WTC11 (cell line): ENCODE measurements at regions not wholly inside any gene's neighbourhood (a gene's known extent, or its start where the extent isn't known, plus 50 kb on each side); places are given as distances from the start of the nearest gene placed in this dataset.

Source experiments
- ATAC-seq: fragments of 200-7000 bp; cut with Tn5 transposase; 2 replicates; pipeline ENCODE4 v1.10.0; 2021; ENCODE audit warnings: mild to moderate bottlenecking, moderate library complexity
- CTCF ChIA-PET: fragments of 300-600 bp; sonication (Branson Sonifier 250); formaldehyde crosslinking; loops from one replicate; lab custom pipeline; 2021; ENCODE audit warnings: antibody characterized with exemption; lab: Charles Lee
- POLR2A ChIA-PET: fragments of 350-600 bp; sonication (Branson Sonifier 250); formaldehyde crosslinking; loops from one replicate; lab custom pipeline; 2021; ENCODE audit warnings: antibody characterized with exemption; lab: Charles Lee
- DNase-seq: peaks from one replicate; pipeline ENCODE4 v3.0.0; 2021; ENCODE audit warnings: low spot score
- H3K27ac Mint-ChIP-seq: 2 replicates; pipeline ENCODE4 v1.8.0; 2021; ENCODE audit warnings: mixed read lengths
- H3K27me3 Mint-ChIP-seq: 2 replicates; pipeline ENCODE4 v1.8.0; 2021; ENCODE audit warnings: low read depth, mild to moderate bottlenecking, moderate library complexity, mixed read lengths
- H3K36me3 Mint-ChIP-seq: 2 replicates; pipeline ENCODE4 v1.8.0; 2021; ENCODE audit warnings: mixed read lengths
- H3K4me1 Mint-ChIP-seq: 2 replicates; pipeline ENCODE4 v1.8.0; 2022; ENCODE audit warnings: mixed read lengths
- H3K4me3 Mint-ChIP-seq: 2 replicates; pipeline ENCODE4 v1.8.0; 2021; ENCODE audit warnings: mild to moderate bottlenecking, moderate library complexity, mixed read lengths
- H3K9me3 Mint-ChIP-seq: 2 replicates; pipeline ENCODE4 v1.8.0; 2021; ENCODE audit warnings: mixed read lengths
- CREB1 ChIP-seq: sonication (generic); formaldehyde crosslinking; IDR thresholded peaks from 2 replicates; pipeline ENCODE4 v1.8.0; 2023; ENCODE audit warnings: mild to moderate bottlenecking, missing genetic modification reagents
- HMGA2 ChIP-seq: fragments of 250-450 bp; sonication (Bioruptor Pico); IDR thresholded peaks from 2 replicates; pipeline ENCODE4 v1.4.0; 2021; ENCODE audit warnings: mild to moderate bottlenecking, moderate library complexity
- JAZF1 ChIP-seq: fragments of 250-450 bp; sonication (Bioruptor Pico); IDR thresholded peaks from 2 replicates; pipeline ENCODE4 v1.9.0; 2021; ENCODE audit warnings: moderate library complexity, mild to moderate bottlenecking, inconsistent platforms
- NFATC4 ChIP-seq: fragments of 250-450 bp; sonication (Bioruptor Pico); IDR thresholded peaks from 2 replicates; pipeline ENCODE4 v1.9.0; 2021; ENCODE audit warnings: mild to moderate bottlenecking
- NR2C2 ChIP-seq: sonication (generic); formaldehyde crosslinking; IDR thresholded peaks from 2 replicates; pipeline ENCODE4 v1.8.0; 2022; ENCODE audit warnings: mild to moderate bottlenecking, missing genetic modification reagents
- RORB ChIP-seq: fragments of 250-450 bp; sonication (Bioruptor Pico); IDR thresholded peaks from 2 replicates; pipeline ENCODE4 v1.9.0; 2021; ENCODE audit warnings: mild to moderate bottlenecking
- TEAD1 ChIP-seq: sonication (generic); formaldehyde crosslinking; IDR thresholded peaks from 2 replicates; pipeline ENCODE4 v1.8.0; 2022; ENCODE audit warnings: mild to moderate bottlenecking, missing genetic modification reagents
- ZNF416 ChIP-seq: fragments of 250-450 bp; sonication (Bioruptor Pico); IDR thresholded peaks from 2 replicates; pipeline ENCODE4 v1.9.0; 2021; ENCODE audit warnings: mild to moderate bottlenecking, inconsistent platforms
- ZSCAN18 ChIP-seq: fragments of 250-450 bp; sonication (Bioruptor Pico); IDR thresholded peaks from 2 replicates; pipeline ENCODE4 v2.1.2; 2022; ENCODE audit warnings: mild to moderate bottlenecking, moderate library complexity
- TF ChIP-seq, protein P1 (sequence below): sonication (generic); formaldehyde crosslinking; IDR thresholded peaks from 2 replicates; pipeline ENCODE4 v1.8.0; 2022; ENCODE audit warnings: mild to moderate bottlenecking, missing genetic modification reagents
- TF ChIP-seq, protein P2 (sequence below): sonication (generic); formaldehyde crosslinking; IDR thresholded peaks from 2 replicates; pipeline ENCODE4 v1.8.1; 2023; ENCODE audit warnings: mild to moderate bottlenecking, missing genetic modification reagents, moderate library complexity
- TF ChIP-seq, protein P3 (sequence below): sonication (generic); formaldehyde crosslinking; IDR thresholded peaks from 2 replicates; pipeline ENCODE4 v1.8.0; 2023; ENCODE audit warnings: mild to moderate bottlenecking, missing genetic modification reagents
- TF ChIP-seq, protein P4 (sequence below): sonication (generic); formaldehyde crosslinking; IDR thresholded peaks from 2 replicates; pipeline ENCODE4 v1.8.0; 2023; ENCODE audit warnings: missing genetic modification reagents, mild to moderate bottlenecking, borderline replicate concordance
- TF ChIP-seq, protein P5 (sequence below): sonication (generic); formaldehyde crosslinking; IDR thresholded peaks from 2 replicates; pipeline ENCODE4 v1.8.1; 2023; ENCODE audit warnings: mild to moderate bottlenecking, moderate library complexity, missing genetic modification reagents
- TF ChIP-seq, protein P6 (sequence below): sonication (generic); formaldehyde crosslinking; IDR thresholded peaks from 2 replicates; pipeline ENCODE4 v1.8.1; 2022; ENCODE audit warnings: missing genetic modification reagents, borderline replicate concordance
- TF ChIP-seq, protein P7 (sequence below): sonication (generic); formaldehyde crosslinking; IDR thresholded peaks from 2 replicates; pipeline ENCODE4 v1.8.1; 2023; ENCODE audit warnings: mild to moderate bottlenecking, missing genetic modification reagents

- H3K27me3 Mint-ChIP-seq: no peaks in the 10 kb centered on the region
Measured at GRCh38 chr6:113529196-113529595, 327.9 kb upstream of the MARCKS start.

DNA sequence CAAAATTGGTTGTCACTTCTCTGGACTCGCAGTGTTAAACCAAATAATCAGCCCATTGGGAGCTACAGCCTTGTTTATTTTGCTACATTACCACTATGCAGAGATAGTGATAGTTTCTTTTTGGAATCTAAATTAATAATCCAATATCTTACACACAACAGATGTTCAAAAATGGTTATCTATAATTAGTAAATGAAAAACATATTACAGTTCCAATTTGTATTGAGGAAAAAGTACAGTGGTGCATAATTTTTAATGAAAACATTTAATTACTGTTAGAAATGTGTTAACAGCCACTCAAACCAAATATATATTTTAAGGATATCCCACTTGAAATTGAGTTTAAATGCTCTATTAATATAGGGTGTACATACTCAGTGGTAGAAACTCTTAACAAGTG, 327.3 kb upstream of the MARCKS start:
- H3K4me3 Mint-ChIP-seq: no peak overlapping the region
- CTCF ChIA-PET: no interaction called here
- TF ChIP-seq ZSCAN18 (CRISPR knock-in tag) (no peak), JAZF1 (CRISPR knock-in tag) (no peak), NFATC4 (CRISPR knock-in tag) (no peak)
- TF ChIP-seq, protein P1, sequence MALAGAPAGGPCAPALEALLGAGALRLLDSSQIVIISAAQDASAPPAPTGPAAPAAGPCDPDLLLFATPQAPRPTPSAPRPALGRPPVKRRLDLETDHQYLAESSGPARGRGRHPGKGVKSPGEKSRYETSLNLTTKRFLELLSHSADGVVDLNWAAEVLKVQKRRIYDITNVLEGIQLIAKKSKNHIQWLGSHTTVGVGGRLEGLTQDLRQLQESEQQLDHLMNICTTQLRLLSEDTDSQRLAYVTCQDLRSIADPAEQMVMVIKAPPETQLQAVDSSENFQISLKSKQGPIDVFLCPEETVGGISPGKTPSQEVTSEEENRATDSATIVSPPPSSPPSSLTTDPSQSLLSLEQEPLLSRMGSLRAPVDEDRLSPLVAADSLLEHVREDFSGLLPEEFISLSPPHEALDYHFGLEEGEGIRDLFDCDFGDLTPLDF (CRISPR knock-in tag): no peak
- TF ChIP-seq, protein P2, sequence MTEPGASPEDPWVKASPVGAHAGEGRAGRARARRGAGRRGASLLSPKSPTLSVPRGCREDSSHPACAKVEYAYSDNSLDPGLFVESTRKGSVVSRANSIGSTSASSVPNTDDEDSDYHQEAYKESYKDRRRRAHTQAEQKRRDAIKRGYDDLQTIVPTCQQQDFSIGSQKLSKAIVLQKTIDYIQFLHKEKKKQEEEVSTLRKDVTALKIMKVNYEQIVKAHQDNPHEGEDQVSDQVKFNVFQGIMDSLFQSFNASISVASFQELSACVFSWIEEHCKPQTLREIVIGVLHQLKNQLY (CRISPR knock-in tag): no peak
- TF ChIP-seq, protein P3, sequence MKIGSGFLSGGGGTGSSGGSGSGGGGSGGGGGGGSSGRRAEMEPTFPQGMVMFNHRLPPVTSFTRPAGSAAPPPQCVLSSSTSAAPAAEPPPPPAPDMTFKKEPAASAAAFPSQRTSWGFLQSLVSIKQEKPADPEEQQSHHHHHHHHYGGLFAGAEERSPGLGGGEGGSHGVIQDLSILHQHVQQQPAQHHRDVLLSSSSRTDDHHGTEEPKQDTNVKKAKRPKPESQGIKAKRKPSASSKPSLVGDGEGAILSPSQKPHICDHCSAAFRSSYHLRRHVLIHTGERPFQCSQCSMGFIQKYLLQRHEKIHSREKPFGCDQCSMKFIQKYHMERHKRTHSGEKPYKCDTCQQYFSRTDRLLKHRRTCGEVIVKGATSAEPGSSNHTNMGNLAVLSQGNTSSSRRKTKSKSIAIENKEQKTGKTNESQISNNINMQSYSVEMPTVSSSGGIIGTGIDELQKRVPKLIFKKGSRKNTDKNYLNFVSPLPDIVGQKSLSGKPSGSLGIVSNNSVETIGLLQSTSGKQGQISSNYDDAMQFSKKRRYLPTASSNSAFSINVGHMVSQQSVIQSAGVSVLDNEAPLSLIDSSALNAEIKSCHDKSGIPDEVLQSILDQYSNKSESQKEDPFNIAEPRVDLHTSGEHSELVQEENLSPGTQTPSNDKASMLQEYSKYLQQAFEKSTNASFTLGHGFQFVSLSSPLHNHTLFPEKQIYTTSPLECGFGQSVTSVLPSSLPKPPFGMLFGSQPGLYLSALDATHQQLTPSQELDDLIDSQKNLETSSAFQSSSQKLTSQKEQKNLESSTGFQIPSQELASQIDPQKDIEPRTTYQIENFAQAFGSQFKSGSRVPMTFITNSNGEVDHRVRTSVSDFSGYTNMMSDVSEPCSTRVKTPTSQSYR (CRISPR knock-in tag): no peak

More at GRCh38 chr6:113529196-113529595, 327.9 kb upstream of the MARCKS start:
- DNase-seq (no peak), ATAC-seq (no peak)
- H3K36me3 Mint-ChIP-seq: peaks cover 2% of the 10 kb centered on the region; the same call in 1 of the 2 replicates
- ChIA-PET POLR2A (no interaction called here), CTCF (no interaction called here)
- TF ChIP-seq TEAD1 (CRISPR knock-in tag): no peak
- TF ChIP-seq NR2C2 (CRISPR knock-in tag): no peak
- TF ChIP-seq, protein P4, sequence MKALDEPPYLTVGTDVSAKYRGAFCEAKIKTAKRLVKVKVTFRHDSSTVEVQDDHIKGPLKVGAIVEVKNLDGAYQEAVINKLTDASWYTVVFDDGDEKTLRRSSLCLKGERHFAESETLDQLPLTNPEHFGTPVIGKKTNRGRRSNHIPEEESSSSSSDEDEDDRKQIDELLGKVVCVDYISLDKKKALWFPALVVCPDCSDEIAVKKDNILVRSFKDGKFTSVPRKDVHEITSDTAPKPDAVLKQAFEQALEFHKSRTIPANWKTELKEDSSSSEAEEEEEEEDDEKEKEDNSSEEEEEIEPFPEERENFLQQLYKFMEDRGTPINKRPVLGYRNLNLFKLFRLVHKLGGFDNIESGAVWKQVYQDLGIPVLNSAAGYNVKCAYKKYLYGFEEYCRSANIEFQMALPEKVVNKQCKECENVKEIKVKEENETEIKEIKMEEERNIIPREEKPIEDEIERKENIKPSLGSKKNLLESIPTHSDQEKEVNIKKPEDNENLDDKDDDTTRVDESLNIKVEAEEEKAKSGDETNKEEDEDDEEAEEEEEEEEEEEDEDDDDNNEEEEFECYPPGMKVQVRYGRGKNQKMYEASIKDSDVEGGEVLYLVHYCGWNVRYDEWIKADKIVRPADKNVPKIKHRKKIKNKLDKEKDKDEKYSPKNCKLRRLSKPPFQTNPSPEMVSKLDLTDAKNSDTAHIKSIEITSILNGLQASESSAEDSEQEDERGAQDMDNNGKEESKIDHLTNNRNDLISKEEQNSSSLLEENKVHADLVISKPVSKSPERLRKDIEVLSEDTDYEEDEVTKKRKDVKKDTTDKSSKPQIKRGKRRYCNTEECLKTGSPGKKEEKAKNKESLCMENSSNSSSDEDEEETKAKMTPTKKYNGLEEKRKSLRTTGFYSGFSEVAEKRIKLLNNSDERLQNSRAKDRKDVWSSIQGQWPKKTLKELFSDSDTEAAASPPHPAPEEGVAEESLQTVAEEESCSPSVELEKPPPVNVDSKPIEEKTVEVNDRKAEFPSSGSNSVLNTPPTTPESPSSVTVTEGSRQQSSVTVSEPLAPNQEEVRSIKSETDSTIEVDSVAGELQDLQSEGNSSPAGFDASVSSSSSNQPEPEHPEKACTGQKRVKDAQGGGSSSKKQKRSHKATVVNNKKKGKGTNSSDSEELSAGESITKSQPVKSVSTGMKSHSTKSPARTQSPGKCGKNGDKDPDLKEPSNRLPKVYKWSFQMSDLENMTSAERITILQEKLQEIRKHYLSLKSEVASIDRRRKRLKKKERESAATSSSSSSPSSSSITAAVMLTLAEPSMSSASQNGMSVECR (CRISPR knock-in tag): no peak
- TF ChIP-seq HMGA2: no peak
- TF ChIP-seq ZNF416 (CRISPR knock-in tag): no peak
- no peak for TF ChIP-seq CREB1 (CRISPR knock-in tag)
- TF ChIP-seq RORB: no peak
- TF ChIP-seq, protein P5, sequence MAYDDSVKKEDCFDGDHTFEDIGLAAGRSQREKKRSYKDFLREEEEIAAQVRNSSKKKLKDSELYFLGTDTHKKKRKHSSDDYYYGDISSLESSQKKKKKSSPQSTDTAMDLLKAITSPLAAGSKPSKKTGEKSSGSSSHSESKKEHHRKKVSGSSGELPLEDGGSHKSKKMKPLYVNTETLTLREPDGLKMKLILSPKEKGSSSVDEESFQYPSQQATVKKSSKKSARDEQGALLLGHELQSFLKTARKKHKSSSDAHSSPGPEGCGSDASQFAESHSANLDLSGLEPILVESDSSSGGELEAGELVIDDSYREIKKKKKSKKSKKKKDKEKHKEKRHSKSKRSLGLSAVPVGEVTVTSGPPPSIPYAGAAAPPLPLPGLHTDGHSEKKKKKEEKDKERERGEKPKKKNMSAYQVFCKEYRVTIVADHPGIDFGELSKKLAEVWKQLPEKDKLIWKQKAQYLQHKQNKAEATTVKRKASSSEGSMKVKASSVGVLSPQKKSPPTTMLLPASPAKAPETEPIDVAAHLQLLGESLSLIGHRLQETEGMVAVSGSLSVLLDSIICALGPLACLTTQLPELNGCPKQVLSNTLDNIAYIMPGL: no peak
- TF ChIP-seq, protein P6, sequence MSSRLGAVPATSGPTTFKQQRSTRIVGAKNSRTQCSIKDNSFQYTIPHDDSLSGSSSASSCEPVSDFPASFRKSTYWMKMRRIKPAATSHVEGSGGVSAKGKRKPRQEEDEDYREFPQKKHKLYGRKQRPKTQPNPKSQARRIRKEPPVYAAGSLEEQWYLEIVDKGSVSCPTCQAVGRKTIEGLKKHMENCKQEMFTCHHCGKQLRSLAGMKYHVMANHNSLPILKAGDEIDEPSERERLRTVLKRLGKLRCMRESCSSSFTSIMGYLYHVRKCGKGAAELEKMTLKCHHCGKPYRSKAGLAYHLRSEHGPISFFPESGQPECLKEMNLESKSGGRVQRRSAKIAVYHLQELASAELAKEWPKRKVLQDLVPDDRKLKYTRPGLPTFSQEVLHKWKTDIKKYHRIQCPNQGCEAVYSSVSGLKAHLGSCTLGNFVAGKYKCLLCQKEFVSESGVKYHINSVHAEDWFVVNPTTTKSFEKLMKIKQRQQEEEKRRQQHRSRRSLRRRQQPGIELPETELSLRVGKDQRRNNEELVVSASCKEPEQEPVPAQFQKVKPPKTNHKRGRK (CRISPR knock-in tag): no peak
- TF ChIP-seq, protein P7, sequence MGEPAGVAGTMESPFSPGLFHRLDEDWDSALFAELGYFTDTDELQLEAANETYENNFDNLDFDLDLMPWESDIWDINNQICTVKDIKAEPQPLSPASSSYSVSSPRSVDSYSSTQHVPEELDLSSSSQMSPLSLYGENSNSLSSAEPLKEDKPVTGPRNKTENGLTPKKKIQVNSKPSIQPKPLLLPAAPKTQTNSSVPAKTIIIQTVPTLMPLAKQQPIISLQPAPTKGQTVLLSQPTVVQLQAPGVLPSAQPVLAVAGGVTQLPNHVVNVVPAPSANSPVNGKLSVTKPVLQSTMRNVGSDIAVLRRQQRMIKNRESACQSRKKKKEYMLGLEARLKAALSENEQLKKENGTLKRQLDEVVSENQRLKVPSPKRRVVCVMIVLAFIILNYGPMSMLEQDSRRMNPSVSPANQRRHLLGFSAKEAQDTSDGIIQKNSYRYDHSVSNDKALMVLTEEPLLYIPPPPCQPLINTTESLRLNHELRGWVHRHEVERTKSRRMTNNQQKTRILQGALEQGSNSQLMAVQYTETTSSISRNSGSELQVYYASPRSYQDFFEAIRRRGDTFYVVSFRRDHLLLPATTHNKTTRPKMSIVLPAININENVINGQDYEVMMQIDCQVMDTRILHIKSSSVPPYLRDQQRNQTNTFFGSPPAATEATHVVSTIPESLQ (CRISPR knock-in tag): no peak
- no peak overlapping the region for H3K27ac Mint-ChIP-seq
- H3K9me3 Mint-ChIP-seq: peaks cover 4% of the 10 kb centered on the region
- H3K4me3 Mint-ChIP-seq: no peak overlapping the region
- peaks cover 6% of the 10 kb centered on the region for H3K4me1 Mint-ChIP-seq

More for the DNA sequence above, 327.3 kb upstream of the MARCKS start:
- Mint-ChIP-seq H3K9me3 (peaks cover 4% of the 10 kb centered on the region), H3K27me3 (no peaks in the 10 kb centered on the region), H3K27ac (no peak overlapping the region), H3K36me3 (peaks cover 2% of the 10 kb centered on the region; the same call in 1 of the 2 replicates), H3K4me1 (peaks cover 6% of the 10 kb centered on the region)
- no peak for ATAC-seq
- DNase-seq: no peak
- POLR2A ChIA-PET: no interaction called here
